ENCODE measurements at regions not wholly inside any gene's neighbourhood (a gene's known extent, or its start where the extent isn't known, plus 50 kb on each side); places are given as distances from the start of the nearest gene placed in this dataset.
"Not testable (repeated sequence)": the region's sequence is repeated elsewhere in the genome, so short reads cannot be mapped to it uniquely, and the experiment has no call there.

GRCh38 chr5:99272576-99272975, 343.8 kb upstream of the CHD1 start:
- no peak for DNase-seq

GRCh38 chr5:99258819-99259218, 330.0 kb upstream of the CHD1 start:
- DNase-seq = no peak

- DNase-seq = no peak
Observed at GRCh38 chr5:99248066-99248465, 319.3 kb upstream of the CHD1 start.

GRCh38 chr5:99247346-99247745, 318.5 kb upstream of the CHD1 start:
- no peak for DNase-seq

- DNase-seq = no peak
Observed at GRCh38 chr5:99243111-99243510, 314.3 kb upstream of the CHD1 start.

GRCh38 chr5:99239826-99240360, 311.1 kb upstream of the CHD1 start:
- DNase-seq = no peak

GRCh38 chr5:99191206-99191745, 262.5 kb upstream of the CHD1 start:
- DNase-seq = no peak

GRCh38 chr5:99187611-99188010, 258.8 kb upstream of the CHD1 start:
- DNase-seq = no peak

GRCh38 chr5:99179206-99179605, 250.4 kb upstream of the CHD1 start:
- DNase-seq = no peak

- no peak for DNase-seq
Observed at GRCh38 chr5:99177796-99178195, 249.0 kb upstream of the CHD1 start.

- no peak for DNase-seq
Observed at GRCh38 chr5:99176186-99176585, 247.4 kb upstream of the CHD1 start.

GRCh38 chr5:99169309-99169708, 240.5 kb upstream of the CHD1 start:
- no peak for DNase-seq

- DNase-seq = not testable (repeated sequence)
Observed at GRCh38 chr5:99161538-99161937, 232.7 kb upstream of the CHD1 start.

GRCh38 chr5:99156688-99157087, 227.9 kb upstream of the CHD1 start:
- DNase-seq = no peak

GRCh38 chr5:99143283-99143795, 214.5 kb upstream of the CHD1 start:
- DNase-seq = not testable (repeated sequence)

GRCh38 chr5:99141534-99142128, 212.8 kb upstream of the CHD1 start:
- DNase-seq = no peak

GRCh38 chr5:99138911-99139310, 210.1 kb upstream of the CHD1 start:
- no peak for DNase-seq

- DNase-seq = no peak
Observed at GRCh38 chr5:99133921-99134320, 205.1 kb upstream of the CHD1 start.

- no peak for DNase-seq
Observed at GRCh38 chr5:99129768-99130501, 201.1 kb upstream of the CHD1 start.

- DNase-seq = no peak
Observed at GRCh38 chr5:99122976-99123375, 194.2 kb upstream of the CHD1 start.

GRCh38 chr5:99119326-99119725, 190.5 kb upstream of the CHD1 start:
- no peak for DNase-seq

- no peak for DNase-seq
Observed at GRCh38 chr5:99116526-99116925, 187.7 kb upstream of the CHD1 start.

GRCh38 chr5:99109894-99110293, 181.1 kb upstream of the CHD1 start:
- DNase-seq = no peak

GRCh38 chr5:99105216-99105615, 176.4 kb upstream of the CHD1 start:
- DNase-seq = no peak
